Aorta (tissue), 5 donors: ENCODE measurements at regions not wholly inside any gene's neighbourhood (a gene's known extent, or its start where the extent isn't known, plus 50 kb on each side); places are given as distances from the start of the nearest gene placed in this dataset.

Experiments
- ATAC-seq: fragments of 200-7000 bp; cut with Tn5 transposase; one replicate; pipeline ENCODE4 v1.9.1; 2022; ENCODE audit warnings: moderate library complexity; ENCODE audit not compliant: low FRiP score
- DNase-seq, 2 donors: peaks; one replicate each; pipeline ENCODE4 v3.0.0-alpha.2; 2020
- H3K27ac ChIP-seq, 2 donors: one replicate each; pipeline ENCODE4 v1.5.1; 2013; ENCODE audit warnings: low read length in 2 of 2, mild to moderate bottlenecking in 2 of 2, moderate library complexity in 2 of 2, control low read depth in 1 of 2, inconsistent platforms in 1 of 2, low read depth in 1 of 2
- H3K27me3 ChIP-seq, 2 donors: one replicate each; pipeline ENCODE4 v1.6.1; 2013; ENCODE audit warnings: control low read depth in 1 of 2, low read length in 1 of 2, mild to moderate bottlenecking in 1 of 2, moderate library complexity in 1 of 2; ENCODE audit not compliant: insufficient read depth in 2 of 2, control insufficient read depth in 1 of 2
- H3K36me3 ChIP-seq, 2 donors: one replicate each; pipeline ENCODE4 v1.6.1; 2013; ENCODE audit warnings: control low read depth in 1 of 2, low read length in 1 of 2, mild to moderate bottlenecking in 1 of 2; ENCODE audit not compliant: insufficient read depth in 2 of 2, control insufficient read depth in 1 of 2
- H3K4me1 ChIP-seq, 2 donors: one replicate each; pipeline ENCODE4 v1.6.1; 2013; ENCODE audit warnings: low read length in 2 of 2, control low read depth in 1 of 2, mild to moderate bottlenecking in 1 of 2, moderate library complexity in 1 of 2; ENCODE audit not compliant: insufficient read depth in 2 of 2, control insufficient read depth in 1 of 2
- H3K4me3 ChIP-seq, 2 donors: one replicate each; pipeline ENCODE4 v1.5.1; 2013; ENCODE audit warnings: low read length in 2 of 2, control low read depth in 1 of 2, mild to moderate bottlenecking in 1 of 2
- H3K9me3 ChIP-seq: one replicate; pipeline ENCODE4 v1.6.1; 2013; ENCODE audit warnings: mild to moderate bottlenecking, low read length; ENCODE audit not compliant: control insufficient read depth
- WGBS, 2 donors: extraction: QIAGEN DNeasy Blood & Tissue Kit; methylation state at CpG; one replicate each; pipeline ENCODE4 v1.1.7; 2013; 5-methylcytosine and 5-hydroxymethylcytosine counted together
- intact Hi-C, 2 donors: fragments of 100-400 bp; cut with DNase I; formaldehyde crosslinking; loops; one replicate each; pipeline versions ENCODE4 v1.14.2 to v1.15.0; 2022
- donor health status: healthy with polysubstance abuse.
- donor health status: Bipolar disorder and iron deficiency.
- donor health status: DM: no; HTN: no; CAD: no.
- donor health status: DM: no; HTN: no; CAD: no.
- donor health status: DM: yes; HTN: yes; CAD: no.

DNA sequence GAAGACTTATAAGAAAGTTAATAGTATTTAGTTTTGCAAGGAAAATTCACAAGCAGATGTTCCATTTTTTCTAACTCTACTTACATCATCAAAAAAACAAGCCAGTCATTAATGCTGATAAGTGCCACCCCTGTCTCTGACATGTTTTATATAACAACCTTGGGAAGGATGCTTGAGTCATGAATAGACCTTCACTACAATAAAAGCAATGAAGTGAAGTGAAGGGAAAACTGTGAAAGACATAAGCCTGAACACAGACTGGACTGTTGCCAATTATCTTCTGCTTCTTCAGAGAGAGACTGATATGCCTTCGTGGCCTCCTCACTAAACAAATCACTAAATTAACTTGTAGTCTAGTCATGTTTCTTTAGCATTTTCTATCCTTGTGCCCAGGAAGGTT lies 353.2 kb downstream of the PDHA2 start:
- DNase-seq (no peak), ATAC-seq (no peak)
- Histone ChIP-seq H3K27me3 (no peaks in the 10 kb centered on the region), H3K4me1 (no peaks in the 10 kb centered on the region), H3K4me3 (no peak overlapping the region), H3K27ac (no peak overlapping the region), H3K9me3 (no peaks in the 10 kb centered on the region), H3K36me3 (no peaks in the 10 kb centered on the region)
- 66 to 73% methylated on average over 1 of the region's 1 CpG for WGBS, 2 donors
- intact Hi-C loops = no loop called here

DNA sequence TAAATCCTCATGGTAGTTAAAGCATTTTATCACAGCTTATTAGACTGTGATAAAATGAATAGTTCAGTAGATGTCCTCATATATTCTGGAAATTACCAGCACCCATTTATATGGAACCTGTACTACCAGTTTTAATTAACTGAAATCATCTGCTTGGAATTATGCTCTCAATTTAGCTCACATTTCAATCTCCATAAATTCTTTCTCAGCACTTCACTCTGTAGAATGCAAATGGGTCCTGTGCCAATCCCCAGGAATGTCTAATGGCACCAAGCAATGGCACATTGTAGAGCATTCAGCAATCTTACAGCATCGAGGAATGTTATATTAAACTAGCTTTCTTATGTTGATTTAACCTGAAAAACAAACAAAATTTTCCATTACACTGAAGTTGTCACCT lies 355.1 kb downstream of the PDHA2 start:
- ATAC-seq (no peak), DNase-seq (no peak)
- 2 to 11% methylated on average over 1 of the region's 1 CpG for WGBS, 2 donors
- no peaks in the 10 kb centered on the region for H3K4me1 ChIP-seq
- no peaks in the 10 kb centered on the region for H3K27me3 ChIP-seq
- no peaks in the 10 kb centered on the region for H3K9me3 ChIP-seq
- no peak overlapping the region for H3K4me3 ChIP-seq
- intact Hi-C loops = no loop called here
- no peaks in the 10 kb centered on the region for H3K36me3 ChIP-seq
- no peak overlapping the region for H3K27ac ChIP-seq

DNA sequence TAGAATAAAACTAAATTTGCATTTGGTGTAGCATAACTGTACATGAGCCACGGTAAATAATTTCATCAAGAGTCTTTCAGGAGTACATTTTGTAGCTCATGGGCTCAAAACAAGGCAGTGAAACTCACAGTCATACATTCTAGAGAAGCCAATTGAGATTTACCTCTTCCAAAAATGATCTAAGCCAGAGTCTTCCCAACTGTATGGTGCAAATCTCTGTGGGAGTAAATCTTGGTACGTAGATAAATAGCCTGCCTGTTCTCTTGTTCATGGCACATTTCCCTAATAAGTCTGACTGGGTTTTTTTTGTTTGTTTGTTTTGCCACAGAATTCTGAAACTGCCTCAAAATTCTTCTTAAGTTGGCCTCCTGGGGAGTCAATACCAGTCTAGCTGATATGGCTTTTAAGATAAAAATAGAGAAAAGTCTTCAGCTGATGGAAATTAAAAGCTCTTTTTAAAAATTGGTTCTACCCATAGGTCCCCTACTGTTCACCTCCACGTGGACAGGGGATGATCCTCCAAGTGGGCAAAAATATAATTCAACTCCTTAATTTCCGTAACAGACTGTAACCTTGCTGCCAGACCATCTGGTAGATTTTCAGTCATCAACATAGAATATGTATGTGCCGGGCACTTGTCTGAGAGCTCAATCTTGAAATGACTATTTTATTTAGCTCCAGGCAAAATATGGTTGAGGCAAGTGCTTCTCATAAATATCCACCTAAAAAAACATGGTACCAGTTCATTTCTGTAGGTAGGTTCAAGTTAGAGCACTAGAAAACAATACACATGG lies 365.4 kb downstream of the PDHA2 start:
- DNase-seq (no peak), ATAC-seq (no peak)
- no peaks in the 10 kb centered on the region for H3K27me3 ChIP-seq
- no peak overlapping the region for H3K4me3 ChIP-seq
- H3K9me3 ChIP-seq = no peaks in the 10 kb centered on the region
- intact Hi-C loops = no loop called here
- WGBS, 2 donors = 29 to 34% methylated on average over 5 of the region's 5 CpGs
- H3K4me1 ChIP-seq = no peaks in the 10 kb centered on the region
- H3K36me3 ChIP-seq = no peaks in the 10 kb centered on the region
- H3K27ac ChIP-seq = no peak overlapping the region

GRCh38 chr4:96227515-96227914 lies 387.6 kb downstream of the PDHA2 start:
- WGBS, 2 donors = 86 to 89% methylated on average over 5 of the region's 5 CpGs
- Histone ChIP-seq H3K4me3 (no peak overlapping the region), H3K9me3 (no peaks in the 10 kb centered on the region), H3K4me1 (no peaks in the 10 kb centered on the region), H3K27ac (no peak overlapping the region), H3K36me3 (no peaks in the 10 kb centered on the region), H3K27me3 (no peaks in the 10 kb centered on the region)
- no peak for DNase-seq
- no peak for ATAC-seq
- intact Hi-C loops = no loop called here

DNA sequence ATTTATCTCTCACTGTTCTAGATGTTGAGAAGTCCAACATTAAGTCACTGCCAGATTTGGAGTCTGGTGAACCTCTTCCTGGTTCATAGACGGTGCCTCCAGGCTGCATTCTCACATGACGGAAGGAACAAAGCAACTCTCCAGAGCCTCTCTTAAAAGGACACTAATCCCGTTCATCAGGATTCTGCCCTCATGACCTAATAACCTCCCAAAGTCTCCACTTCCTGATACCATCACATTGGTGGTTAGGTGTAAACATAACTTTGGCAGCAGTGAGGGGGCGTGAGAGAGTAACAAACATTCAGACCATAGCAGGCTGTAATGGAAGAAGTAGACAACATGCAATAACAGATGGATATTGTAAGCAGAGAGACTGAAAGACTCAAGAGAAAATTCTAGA lies 388.6 kb downstream of the PDHA2 start:
- ATAC-seq = no peak
- intact Hi-C loops = no loop called here

DNA sequence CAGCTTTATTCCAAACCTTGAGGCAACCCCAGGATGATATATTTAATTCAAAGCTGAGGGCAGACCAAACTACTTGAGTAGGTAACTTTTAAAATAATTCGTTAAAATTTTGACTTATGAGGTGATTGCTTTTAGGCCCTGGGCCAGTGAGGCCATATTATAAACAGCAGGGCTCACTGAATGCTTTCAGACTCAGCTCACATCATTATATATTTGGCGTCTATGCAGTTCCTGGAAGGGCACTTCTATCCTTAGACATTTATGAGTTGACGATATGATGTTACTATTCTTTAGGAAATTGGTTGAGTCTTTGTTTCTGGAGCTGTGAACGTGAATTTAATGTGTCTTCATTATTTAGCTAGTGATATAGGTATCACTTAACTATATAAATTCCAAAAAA lies 400.1 kb downstream of the PDHA2 start:
- H3K9me3 ChIP-seq = peaks cover 2% of the 10 kb centered on the region
- H3K36me3 ChIP-seq = no peaks in the 10 kb centered on the region
- no peak for DNase-seq
- no peaks in the 10 kb centered on the region for H3K27me3 ChIP-seq
- no peak overlapping the region for H3K4me3 ChIP-seq
- H3K27ac ChIP-seq = no peak overlapping the region
- 71 to 81% methylated on average over 4 of the region's 4 CpGs for WGBS, 2 donors
- H3K4me1 ChIP-seq = no peaks in the 10 kb centered on the region
- intact Hi-C loops = no loop called here
- no peak for ATAC-seq

More for the DNA sequence above, 388.6 kb downstream of the PDHA2 start:
- no peak for DNase-seq
- H3K27ac ChIP-seq = no peak overlapping the region
- H3K9me3 ChIP-seq = no peaks in the 10 kb centered on the region
- no peaks in the 10 kb centered on the region for H3K36me3 ChIP-seq
- 75 to 82% methylated on average over 4 of the region's 4 CpGs for WGBS, 2 donors
- no peaks in the 10 kb centered on the region for H3K27me3 ChIP-seq
- H3K4me3 ChIP-seq = no peak overlapping the region
- H3K4me1 ChIP-seq = no peaks in the 10 kb centered on the region

DNA sequence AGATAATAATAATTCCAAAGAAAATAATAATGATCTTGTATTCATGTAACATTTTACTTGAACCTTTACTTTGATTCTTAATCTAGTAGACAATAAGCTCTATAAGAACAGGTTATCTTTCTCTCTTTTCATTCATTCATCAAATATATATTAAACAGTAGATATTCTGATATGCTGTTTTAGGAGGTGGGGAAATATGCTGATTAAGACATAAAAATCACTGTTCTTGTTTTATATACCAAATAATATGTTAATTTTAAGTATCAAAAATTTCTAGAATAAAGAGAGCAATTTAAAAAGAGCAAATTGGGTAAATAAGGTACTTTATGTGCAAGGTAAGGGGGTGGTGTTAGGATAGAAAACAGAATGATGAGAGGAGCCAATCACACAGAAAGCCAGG lies 401.9 kb downstream of the PDHA2 start:
- ATAC-seq (no peak), DNase-seq (no peak)
- Histone ChIP-seq H3K27ac (no peak overlapping the region), H3K36me3 (no peaks in the 10 kb centered on the region), H3K4me1 (no peaks in the 10 kb centered on the region), H3K27me3 (no peaks in the 10 kb centered on the region), H3K4me3 (no peak overlapping the region), H3K9me3 (peaks cover 2% of the 10 kb centered on the region)
- intact Hi-C loops = no loop called here

DNA sequence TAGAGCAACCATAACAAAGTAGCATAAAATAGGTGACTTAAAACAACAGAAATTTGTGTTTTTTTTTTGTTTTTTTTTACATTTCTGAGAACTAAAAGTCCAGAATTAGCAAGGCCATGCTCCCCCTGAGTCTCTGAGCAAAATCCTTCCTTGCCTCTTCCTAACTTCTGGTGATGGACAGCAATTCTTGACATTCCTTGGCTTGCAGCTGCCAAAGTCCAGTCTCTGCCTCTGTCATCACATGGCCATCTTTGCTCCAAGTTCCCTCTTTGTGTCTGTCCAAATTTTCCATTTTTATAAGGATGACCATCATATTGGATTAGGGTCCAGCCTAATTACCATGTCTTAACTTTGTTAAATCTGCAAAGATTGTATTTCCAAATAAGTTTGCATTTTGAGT lies 407.2 kb downstream of the PDHA2 start:
- Histone ChIP-seq H3K4me1 (no peaks in the 10 kb centered on the region), H3K4me3 (no peak overlapping the region), H3K27ac (no peak overlapping the region), H3K36me3 (no peaks in the 10 kb centered on the region), H3K27me3 (no peaks in the 10 kb centered on the region), H3K9me3 (no peaks in the 10 kb centered on the region)
- no peak for ATAC-seq
- intact Hi-C loops = no loop called here
- no peak for DNase-seq

DNA sequence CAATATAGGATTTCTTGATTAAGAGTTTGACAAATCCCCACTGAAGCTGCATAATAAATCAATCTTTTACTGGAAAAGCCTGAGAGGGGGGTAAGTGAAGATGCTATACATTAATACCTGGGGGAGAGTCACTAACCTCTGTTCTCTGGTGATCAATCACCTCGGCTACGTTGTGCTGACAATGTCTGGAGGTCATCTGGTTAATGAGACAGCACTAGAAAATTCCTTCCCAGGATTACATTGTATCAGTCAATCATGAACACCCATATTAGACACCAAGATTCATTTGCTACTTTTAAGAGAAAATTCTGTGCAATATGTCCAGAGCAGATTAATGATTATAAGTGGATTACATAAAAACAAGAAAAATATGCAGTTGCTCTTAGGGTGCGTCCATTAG lies 408.3 kb downstream of the PDHA2 start:
- ATAC-seq (no peak), DNase-seq (no peak)
- Histone ChIP-seq H3K27me3 (no peaks in the 10 kb centered on the region), H3K4me1 (no peaks in the 10 kb centered on the region), H3K4me3 (no peak overlapping the region), H3K27ac (no peak overlapping the region), H3K36me3 (no peaks in the 10 kb centered on the region), H3K9me3 (no peaks in the 10 kb centered on the region)
- WGBS, 2 donors = 51 to 55% methylated on average over 3 of the region's 3 CpGs
- intact Hi-C loops = no loop called here
